Right lobe of liver (tissue), 6 donors: ENCODE measurements at regions not wholly inside any gene's neighbourhood (a gene's known extent, or its start where the extent isn't known, plus 50 kb on each side); places are given as distances from the start of the nearest gene placed in this dataset.
A peak's percentile ranks its signal among the peaks of the same experiment; 100 is the strongest.
"Not testable (repeated sequence)": the region's sequence is repeated elsewhere in the genome, so short reads cannot be mapped to it uniquely, and the experiment has no call there.

Source experiments
- ATAC-seq, 4 donors: fragments of 200-7000 bp; cut with Tn5 transposase; one replicate each; pipeline ENCODE4 v1.9.1; 2020; ENCODE audit warnings: mild to moderate bottlenecking in 4 of 4, moderate library complexity in 4 of 4
- DNase-seq, 3 donors: peaks; one replicate each; pipeline ENCODE4 v3.0.0-alpha.2; 2020
- H3K27ac ChIP-seq, 3 donors: fragments of 200-600 bp; one replicate each; pipeline ENCODE4 v1.8.0; 2022
- H3K27me3 ChIP-seq, 2 donors: fragments of 200-600 bp; one replicate each; pipeline ENCODE4 v1.8.0; 2022
- H3K36me3 ChIP-seq, 4 donors: fragments of 200-600 bp; sonication (generic) in 1 of 4; one replicate each; pipeline versions ENCODE4 v1.5.1 to v1.8.0; 2017 to 2022; ENCODE audit warnings: control low read depth in 1 of 4
- H3K4me1 ChIP-seq, 4 donors: fragments of 200-600 bp; sonication (generic) in 1 of 4; one replicate each; pipeline versions ENCODE4 v1.5.1 to v1.8.0; 2017 to 2022; ENCODE audit warnings: control low read depth in 1 of 4
- H3K4me3 ChIP-seq, 3 donors: fragments of 200-600 bp; one replicate each; pipeline ENCODE4 v1.8.0; 2022
- H3K9me3 ChIP-seq, 4 donors: fragments of 200-600 bp; sonication (generic) in 1 of 4; one replicate each; pipeline versions ENCODE4 v1.5.1 to v1.8.0; 2017 to 2022; ENCODE audit warnings: control low read depth in 1 of 4
- POLR2A ChIP-seq: fragments of 450-650 bp; IDR thresholded peaks from one replicate; pipeline ENCODE4 v1.6.1; 2017; ENCODE audit warnings: antibody characterized with exemption, mild to moderate bottlenecking
- WGBS: methylation state at CpG from one replicate; pipeline ENCODE4 v1.1.6; 2018; ENCODE audit warnings: low coverage, low lambda C conversion rate; ENCODE audit not compliant: insufficient coverage; ENCODE audit errors: missing lambda C conversion rate; 5-methylcytosine and 5-hydroxymethylcytosine counted together
- intact Hi-C, 2 donors: fragments of 100-400 bp; cut with DNase I; formaldehyde crosslinking; loops; one replicate each; pipeline versions ENCODE4 v1.11.2 to v1.14.1; 2022
- TF ChIP-seq, protein P1 (sequence below), 4 donors: fragments of 200-600 bp in 3 of 4; fragments of 450-650 bp in 1 of 4; IDR thresholded peaks; one replicate each; pipeline versions ENCODE4 v1.5.1 to v1.8.0; 2016 to 2022; ENCODE audit warnings: antibody characterized with exemption in 4 of 4, mild to moderate bottlenecking in 2 of 4
- donor health status: DM: no; HTN: yes; CAD: no.
- donor health status: DM: no; HTN: no; CAD: no.
- donor health status: DM: no; HTN: no; CAD: no.
- donor health status: DM: no; HTN: yes; CAD: no.
- donor health status: DM: no; HTN: yes; CAD: no.

DNA sequence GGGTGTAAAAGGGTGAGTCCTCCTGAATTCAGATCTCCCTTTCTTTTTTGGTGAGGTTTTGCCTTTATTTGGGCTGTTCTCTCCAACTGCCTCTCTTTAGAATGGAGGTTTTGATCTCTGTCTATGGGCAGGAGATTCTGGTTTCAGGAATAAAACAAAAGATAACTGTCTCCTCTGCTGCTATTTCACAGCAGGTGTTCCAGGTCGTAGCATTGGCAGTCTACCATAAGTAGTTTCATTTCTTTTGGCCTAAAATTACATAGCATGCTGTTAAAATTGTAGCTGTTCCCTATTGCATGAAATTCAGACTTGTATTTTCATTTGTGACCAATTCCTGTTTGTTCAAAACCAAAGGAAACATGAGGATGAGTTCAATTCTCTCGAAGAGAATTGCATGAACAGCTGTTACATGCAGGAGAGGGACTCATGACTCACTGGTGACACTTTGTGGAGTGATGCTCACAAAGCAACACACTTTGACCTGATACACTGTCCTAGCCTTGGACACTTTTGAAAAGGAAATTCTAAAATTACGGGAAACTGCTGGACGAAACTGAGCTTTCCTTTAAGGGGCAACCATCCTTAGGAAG is 76.8 kb upstream of the SIRPG start:
- ATAC-seq (peak in 3 of 4 donors; percentile 47 to 66 (median 54)), DNase-seq (no peak)
- H3K9me3 ChIP-seq, result no peaks in the 10 kb centered on the region
- no peak overlapping the region for H3K27ac ChIP-seq
- 29% methylated on average over 4 of the region's 4 CpGs for WGBS
- H3K27me3 ChIP-seq, result no peaks in the 10 kb centered on the region
- intact Hi-C loops, result no loop called here
- H3K4me3 ChIP-seq, result no peak overlapping the region
- TF ChIP-seq POLR2A, result no peak
- TF ChIP-seq, protein P1, sequence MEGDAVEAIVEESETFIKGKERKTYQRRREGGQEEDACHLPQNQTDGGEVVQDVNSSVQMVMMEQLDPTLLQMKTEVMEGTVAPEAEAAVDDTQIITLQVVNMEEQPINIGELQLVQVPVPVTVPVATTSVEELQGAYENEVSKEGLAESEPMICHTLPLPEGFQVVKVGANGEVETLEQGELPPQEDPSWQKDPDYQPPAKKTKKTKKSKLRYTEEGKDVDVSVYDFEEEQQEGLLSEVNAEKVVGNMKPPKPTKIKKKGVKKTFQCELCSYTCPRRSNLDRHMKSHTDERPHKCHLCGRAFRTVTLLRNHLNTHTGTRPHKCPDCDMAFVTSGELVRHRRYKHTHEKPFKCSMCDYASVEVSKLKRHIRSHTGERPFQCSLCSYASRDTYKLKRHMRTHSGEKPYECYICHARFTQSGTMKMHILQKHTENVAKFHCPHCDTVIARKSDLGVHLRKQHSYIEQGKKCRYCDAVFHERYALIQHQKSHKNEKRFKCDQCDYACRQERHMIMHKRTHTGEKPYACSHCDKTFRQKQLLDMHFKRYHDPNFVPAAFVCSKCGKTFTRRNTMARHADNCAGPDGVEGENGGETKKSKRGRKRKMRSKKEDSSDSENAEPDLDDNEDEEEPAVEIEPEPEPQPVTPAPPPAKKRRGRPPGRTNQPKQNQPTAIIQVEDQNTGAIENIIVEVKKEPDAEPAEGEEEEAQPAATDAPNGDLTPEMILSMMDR (IDR thresholded peaks at IDR 0.05), result peak in 2 of 4 donors; percentile 12 to 15
- no peaks in the 10 kb centered on the region for H3K4me1 ChIP-seq
- H3K36me3 ChIP-seq, result no peaks in the 10 kb centered on the region

DNA sequence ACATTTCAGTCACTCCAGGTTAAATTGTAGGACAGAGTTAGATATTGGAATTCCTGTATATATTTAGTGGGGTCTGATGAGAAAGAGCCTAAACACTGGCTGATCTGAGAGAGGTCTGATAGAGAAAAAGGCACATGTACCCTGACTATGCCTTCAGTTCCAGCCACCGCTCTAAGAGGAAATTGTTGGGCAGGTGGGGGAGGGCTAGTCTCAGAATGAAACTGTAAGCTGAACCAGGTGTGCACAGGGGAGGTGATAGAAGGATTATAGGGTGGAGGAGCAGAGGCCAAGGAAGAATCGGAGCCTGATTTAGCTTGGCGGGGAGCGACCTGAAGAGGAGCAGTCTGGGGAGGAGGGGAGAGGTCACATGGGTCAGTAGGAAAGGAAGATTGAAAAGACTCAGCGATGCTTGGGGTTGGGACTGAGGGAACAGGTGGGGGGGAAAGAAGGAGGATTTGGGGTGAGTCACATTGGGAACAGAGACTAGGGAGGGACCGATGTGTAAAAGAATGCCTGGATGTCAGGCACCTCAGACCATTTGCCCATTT is 74.3 kb upstream of the SIRPG start:
- WGBS, result 58% methylated on average over 6 of the region's 6 CpGs
- H3K4me1 ChIP-seq, DNase-seq, H3K27me3 ChIP-seq, intact Hi-C loops, H3K4me3 ChIP-seq, H3K36me3 ChIP-seq, H3K27ac ChIP-seq, H3K9me3 ChIP-seq, ATAC-seq: not testable (repeated sequence)

DNA sequence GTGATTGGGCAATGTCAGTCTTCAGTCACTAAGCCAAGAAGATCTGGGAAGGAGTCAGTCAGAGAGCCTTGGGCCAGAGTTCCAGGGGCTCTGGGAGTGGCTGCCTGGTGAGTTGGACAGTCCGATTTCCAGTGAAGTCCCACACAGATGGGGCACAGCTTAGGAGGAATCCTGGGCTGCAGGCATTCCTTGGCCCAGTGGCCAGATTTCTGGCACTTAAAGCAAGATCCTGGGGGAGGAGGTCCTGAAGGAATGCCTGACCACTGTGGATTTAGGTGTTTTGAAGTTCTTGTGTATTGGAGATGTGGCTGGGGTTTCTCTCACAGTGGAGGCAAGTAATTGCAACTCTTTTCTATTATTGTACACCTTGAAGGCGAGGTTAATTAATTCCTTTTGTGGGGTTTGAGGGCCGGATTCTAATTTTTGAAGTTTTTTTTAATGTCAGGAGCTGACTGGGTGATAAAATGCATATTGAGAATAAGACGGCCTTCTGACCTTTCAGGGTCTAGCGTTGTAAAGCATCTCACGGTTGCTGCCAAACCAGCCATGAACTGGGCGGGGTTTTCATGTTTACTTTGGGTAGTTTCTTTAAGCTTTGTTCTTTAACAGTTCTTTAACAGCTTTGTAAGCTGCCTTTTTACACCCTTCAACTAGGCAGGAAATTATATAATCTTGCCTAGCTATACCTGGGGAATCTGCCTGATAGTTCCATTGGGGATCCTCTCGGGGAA is 73.6 kb upstream of the SIRPG start:
- H3K4me1 ChIP-seq, H3K4me3 ChIP-seq, intact Hi-C loops, H3K27ac ChIP-seq, H3K27me3 ChIP-seq, H3K9me3 ChIP-seq, DNase-seq, ATAC-seq, H3K36me3 ChIP-seq: not testable (repeated sequence)
- WGBS, result 52% methylated on average over 7 of the region's 8 CpGs

DNA sequence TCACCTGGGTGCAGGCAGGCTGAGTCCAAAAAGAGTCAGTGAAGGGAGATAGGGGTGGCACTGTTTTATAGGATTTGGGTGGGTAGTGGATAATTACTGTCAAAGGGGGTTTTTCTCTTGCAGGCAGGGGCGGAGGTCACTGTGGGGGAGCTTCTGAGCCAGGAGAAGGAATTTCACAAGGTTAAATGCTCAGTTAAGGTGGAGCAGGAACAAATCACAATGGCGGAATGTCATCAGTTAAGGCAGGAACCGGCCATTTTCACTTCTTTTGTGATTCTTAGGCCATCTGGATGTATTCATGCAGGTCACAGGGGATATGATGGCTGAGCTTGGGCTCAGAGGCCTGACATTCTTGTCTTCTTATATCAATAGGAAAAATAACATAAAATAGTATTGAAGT is 69.7 kb upstream of the SIRPG start:
- intact Hi-C loops, ATAC-seq, H3K4me3 ChIP-seq, DNase-seq, H3K27me3 ChIP-seq, H3K9me3 ChIP-seq, H3K4me1 ChIP-seq, H3K27ac ChIP-seq, H3K36me3 ChIP-seq: not testable (repeated sequence)
- WGBS, result 81% methylated on average over 2 of the region's 3 CpGs

DNA sequence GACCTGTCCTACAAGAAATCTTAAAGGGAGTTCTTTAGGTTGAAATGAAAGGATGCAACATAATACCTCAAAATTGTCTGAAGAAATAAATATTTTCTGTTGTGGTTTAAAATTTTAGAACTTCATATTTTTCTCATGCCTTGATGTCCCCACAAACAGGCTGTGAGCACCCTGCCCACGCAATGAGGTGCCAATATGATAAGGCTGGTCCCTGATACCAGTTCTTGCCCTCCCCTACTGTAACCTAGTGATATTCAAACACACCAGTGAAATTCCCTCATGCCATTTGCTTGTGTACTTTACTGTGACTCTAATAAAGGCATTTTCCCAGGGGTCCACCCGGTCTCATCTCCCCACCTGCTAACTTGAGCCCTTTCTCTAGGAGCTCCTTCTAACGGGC is 67.3 kb upstream of the SIRPG start:
- Histone ChIP-seq H3K4me3 (no peak overlapping the region), H3K27ac (no peak overlapping the region), H3K36me3 (no peaks in the 10 kb centered on the region), H3K27me3 (no peaks in the 10 kb centered on the region), H3K4me1 (no peaks in the 10 kb centered on the region), H3K9me3 (no peaks in the 10 kb centered on the region)
- ATAC-seq, result no peak
- DNase-seq, result no peak
- 55% methylated on average over 3 of the region's 3 CpGs for WGBS
- intact Hi-C loops, result no loop called here
- no peak for TF ChIP-seq POLR2A
- TF ChIP-seq, protein P1 (IDR thresholded peaks at IDR 0.05), result no peak

DNA sequence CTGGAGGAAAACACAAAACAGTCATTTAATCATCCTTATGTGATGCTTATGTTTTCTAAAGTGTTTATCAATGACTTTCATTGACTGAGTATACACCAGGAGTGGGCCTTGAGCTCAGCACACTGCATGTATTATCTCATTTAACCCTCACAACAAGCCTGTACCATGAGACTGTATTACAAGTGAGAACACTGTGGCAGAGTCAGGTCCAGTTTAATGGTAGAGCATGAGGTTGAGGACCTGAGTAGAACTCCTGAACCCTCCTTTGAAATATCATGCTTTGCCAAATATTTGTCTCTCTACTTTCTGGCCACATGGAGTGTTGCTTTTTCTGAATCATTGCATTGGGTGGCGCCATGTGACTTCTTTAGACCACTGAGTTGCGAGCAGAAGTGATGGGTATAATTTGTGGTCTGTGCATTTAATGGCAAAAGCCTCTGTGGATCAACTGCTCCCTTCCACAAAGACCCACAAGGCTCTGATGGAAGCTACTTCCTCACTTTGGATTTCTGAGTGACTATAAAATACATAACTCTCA is 65.0 kb upstream of the SIRPG start:
- no peak overlapping the region for H3K27ac ChIP-seq

More for the DNA sequence above, 65.0 kb upstream of the SIRPG start:
- Histone ChIP-seq H3K4me3 (no peak overlapping the region), H3K9me3 (no peaks in the 10 kb centered on the region), H3K27me3 (no peaks in the 10 kb centered on the region), H3K4me1 (no peaks in the 10 kb centered on the region), H3K36me3 (no peaks in the 10 kb centered on the region)
- DNase-seq, result no peak
- WGBS, result 65% methylated on average over 2 of the region's 2 CpGs
- no peak for ATAC-seq
- TF ChIP-seq, protein P1 (IDR thresholded peaks at IDR 0.05), result no peak
- no peak for TF ChIP-seq POLR2A
- intact Hi-C loops, result no loop called here
